ENCODE measurements at regions not wholly inside any gene's neighbourhood (a gene's known extent, or its start where the extent isn't known, plus 50 kb on each side); places are given as distances from the start of the nearest gene placed in this dataset.

GRCh38 chr7:69130396-69130795 is 467.9 kb upstream of the AUTS2 start:
- no peak for DNase-seq (ENCODE audit: low read depth in 3 of 3)

GRCh38 chr7:69134316-69134715 is 464.0 kb upstream of the AUTS2 start:
- DNase-seq (ENCODE audit: low read depth in 3 of 3) = no peak

- no peak for DNase-seq (ENCODE audit: low read depth in 3 of 3)
These were observed 450.6 kb upstream of the AUTS2 start for GRCh38 chr7:69147631-69148030.

DNA sequence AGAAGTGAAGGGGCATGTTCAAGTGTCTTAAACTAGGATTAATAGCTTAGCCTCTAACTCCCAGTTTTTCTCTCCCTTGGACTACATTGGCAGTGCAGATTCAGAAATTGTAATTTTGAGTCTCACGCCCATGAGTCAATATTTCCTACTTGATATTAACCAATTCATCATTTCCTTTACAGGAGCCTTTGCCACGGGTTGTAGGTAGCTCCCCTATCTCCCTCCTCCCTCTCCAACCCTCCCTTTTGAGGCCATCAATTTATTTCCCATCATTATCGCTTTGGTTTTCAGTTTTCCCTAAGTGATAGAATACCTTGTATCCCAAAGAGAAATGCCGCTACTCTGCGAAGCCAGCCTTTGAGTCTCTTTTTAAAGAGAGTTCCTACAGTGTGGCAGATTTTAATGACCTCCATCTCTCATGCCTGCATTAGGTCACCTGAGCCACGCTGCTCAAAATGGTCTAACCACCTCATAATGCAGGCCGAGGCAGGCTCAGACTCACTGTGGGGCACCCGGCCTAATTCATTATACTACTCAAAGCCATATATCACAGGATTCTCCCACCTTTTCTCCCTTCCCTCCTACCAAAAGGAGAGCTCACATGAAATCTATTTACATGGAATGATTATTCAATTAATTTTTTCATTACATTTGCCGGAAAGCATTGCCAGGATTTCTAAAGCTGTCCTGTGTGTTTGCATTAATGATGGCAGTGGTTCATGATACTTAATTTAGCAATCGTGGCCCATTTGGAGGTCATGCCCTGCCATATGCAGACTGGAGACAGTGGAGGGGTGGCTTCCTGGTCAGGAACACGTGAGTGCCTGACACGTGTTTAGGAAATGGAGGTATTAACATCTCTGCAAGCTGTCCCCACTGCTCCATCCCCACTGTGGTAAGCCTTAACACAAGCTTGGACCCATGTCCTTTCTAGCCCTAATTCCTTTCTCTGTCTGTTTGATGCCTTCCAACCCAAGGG is 448.2 kb upstream of the AUTS2 start:
- DNase-seq (ENCODE audit: low read depth in 3 of 3) = no peak

DNA sequence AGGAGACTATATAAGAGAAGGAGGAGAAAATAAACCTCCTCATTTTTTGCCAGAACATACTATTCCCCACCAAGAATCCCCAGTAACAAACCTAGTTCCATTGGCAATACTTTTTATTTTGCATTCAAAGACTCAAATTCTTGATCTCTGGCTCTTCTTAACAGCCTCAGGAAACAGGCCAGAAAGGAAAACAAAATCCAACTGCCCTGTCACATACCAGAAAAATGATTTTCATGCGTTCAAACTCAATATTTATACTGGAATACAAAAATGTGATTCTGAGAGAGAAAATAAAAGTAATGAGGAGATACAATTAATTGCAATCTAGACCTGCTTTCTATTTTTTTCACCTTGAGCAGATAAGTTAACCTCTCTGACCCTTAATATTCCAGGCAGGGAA is 435.9 kb upstream of the AUTS2 start:
- no peak for DNase-seq (ENCODE audit: low read depth in 3 of 3)

GRCh38 chr7:69162931-69163670 is 435.2 kb upstream of the AUTS2 start:
- DNase-seq (ENCODE audit: low read depth in 3 of 3) = no peak

DNA sequence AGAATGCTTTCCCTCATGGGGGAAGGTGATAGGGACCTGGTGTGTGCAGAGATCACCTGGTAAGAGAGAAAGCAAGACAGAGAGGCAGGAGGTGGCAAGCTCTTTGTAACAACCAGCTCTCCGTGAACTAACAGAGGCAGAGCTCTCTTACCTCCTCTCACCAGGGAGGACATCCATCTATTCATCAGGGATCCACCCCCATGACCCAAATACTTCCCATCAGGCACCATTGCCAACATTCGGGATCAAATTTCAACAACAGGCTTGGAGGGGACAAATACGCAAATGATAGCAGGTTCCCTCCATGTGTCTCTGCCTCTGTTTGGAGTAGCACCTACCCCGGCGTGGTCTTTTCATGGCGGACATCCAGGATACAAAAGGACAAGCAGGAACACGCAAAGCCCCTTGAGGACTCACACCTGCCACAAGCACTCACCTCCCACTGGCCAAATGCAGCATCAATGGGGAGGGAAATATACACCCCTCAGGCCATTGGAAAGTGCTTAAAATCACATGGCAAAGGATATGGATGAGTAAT is 431.2 kb upstream of the AUTS2 start:
- DNase-seq (ENCODE audit: low read depth in 3 of 3) = no peak

GRCh38 chr7:69169386-69169785 is 428.9 kb upstream of the AUTS2 start:
- no peak for DNase-seq (ENCODE audit: low read depth in 3 of 3)

DNA sequence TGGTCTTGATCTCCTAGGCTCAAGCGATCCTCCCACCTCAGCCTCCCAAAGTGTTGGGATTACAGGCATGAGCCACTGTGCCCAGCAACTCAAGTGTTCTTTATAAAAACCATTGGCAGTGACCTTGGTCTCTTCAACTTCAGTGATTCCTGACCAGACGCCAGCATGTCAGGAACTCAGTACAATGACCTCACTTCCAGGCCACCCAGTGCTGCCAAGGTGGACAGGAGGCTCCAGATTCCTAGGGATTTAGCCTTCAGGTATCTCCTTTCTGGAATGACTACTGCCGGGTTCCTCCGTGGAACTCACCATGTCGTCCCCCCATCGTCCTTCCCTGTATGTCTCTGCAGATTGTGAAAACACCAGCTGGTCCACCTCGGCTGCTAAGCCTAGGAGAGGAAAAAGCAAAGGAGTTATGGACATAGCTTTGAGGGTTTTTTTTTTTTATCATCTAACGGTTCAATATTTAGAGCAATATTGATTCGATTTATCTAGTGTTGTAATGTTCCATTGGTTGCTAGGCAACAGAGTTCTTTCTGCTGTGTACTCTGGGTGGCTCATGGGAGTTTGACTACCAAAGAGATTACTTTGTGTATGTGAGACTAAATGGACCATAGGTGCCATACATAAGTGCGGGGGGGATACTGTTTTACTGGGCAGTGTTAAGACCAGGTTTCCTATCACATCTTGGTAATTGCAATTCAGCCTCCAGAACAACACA is 425.8 kb upstream of the AUTS2 start:
- DNase-seq (ENCODE audit: low read depth in 3 of 3) = no peak

GRCh38 chr7:69173341-69173740 is 424.9 kb upstream of the AUTS2 start:
- DNase-seq (ENCODE audit: low read depth in 3 of 3) = no peak

DNA sequence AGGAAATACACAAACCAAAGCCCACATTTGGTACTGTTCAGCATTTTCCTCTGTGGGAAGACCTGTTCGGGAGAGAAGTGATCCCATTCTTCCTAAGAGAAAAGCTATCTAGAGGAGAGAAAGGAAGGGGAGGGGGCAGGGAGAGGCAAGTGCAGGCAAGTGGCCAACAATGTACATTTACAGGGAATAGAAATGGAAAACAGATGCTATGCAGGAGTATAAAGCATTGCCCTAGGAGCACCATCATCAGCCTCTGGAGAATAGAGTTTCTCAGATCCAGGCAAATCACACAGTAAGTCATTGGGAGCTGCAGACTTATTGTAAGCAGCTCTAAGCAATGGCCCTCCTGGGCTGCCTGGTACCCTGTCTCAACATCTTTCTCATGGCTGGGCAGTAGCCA is 424.4 kb upstream of the AUTS2 start:
- DNase-seq (ENCODE audit: low read depth in 3 of 3) = no peak

DNA sequence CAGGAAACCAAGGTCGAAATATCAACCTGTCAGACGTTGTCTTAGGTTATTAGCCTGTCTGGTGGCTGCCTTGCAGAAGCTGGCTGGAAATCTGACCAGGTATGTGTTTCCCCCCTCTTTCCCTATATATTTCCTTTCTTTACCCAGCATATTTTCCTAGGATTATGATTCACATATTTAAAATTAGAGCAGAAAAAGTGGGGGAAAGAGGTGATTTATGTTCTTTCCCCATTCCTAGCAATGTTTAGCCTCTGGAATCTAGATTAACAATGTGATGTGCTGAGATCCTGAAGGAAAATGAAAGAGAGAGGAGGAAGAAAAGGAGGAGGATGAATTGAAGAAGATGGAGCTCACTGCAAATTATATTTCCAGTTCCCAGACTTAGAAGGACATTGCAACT is 421.4 kb upstream of the AUTS2 start:
- DNase-seq (ENCODE audit: low read depth in 3 of 3) = no peak

GRCh38 chr7:69177461-69177861 is 420.8 kb upstream of the AUTS2 start:
- DNase-seq (ENCODE audit: low read depth in 3 of 3) = no peak

DNA sequence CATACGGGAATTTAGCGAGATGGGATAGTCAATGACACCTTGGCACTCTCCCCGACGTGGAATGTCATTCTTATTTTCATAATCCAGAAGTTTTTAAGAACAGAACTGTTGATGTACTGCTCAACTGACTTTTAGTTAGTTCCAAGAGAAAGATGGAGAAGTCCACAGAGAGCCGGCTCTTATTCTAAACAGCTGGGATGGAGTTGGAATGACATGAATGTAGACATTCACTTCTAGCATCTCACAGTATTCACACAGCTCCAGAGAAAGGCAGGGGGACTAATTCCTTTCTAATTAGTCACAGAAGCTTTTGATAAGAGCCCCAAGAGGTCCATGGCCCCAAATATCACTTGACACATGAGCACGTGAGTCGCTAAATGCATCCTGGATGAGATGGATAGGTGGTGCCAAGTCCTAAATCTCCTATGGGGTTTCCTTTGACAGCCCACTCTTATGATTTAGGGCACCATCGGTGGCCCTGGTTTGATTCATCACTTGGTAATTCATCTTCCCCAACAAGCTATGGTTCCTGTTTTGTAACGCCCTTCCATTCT is 420.3 kb upstream of the AUTS2 start:
- DNase-seq (ENCODE audit: low read depth in 3 of 3) = no peak

DNA sequence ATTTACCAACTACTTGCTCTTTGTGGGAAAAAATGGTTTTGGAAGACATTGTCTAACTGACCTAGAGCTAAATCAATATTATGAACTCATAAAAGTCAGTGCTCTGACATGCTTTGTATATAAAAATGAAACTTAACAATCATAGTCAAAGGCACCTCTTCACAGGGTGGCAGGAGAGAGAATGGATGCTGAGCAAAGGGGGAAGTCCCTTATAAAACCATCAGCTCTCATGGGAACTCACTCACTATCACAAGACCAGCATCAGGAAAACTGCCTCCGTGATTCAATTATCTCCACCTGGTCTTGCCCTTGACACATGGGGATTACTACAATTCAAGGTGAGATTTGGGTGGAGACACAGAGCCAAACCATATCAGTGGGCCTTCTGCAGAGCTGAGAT is 417.6 kb upstream of the AUTS2 start:
- no peak for DNase-seq (ENCODE audit: low read depth in 3 of 3)

DNA sequence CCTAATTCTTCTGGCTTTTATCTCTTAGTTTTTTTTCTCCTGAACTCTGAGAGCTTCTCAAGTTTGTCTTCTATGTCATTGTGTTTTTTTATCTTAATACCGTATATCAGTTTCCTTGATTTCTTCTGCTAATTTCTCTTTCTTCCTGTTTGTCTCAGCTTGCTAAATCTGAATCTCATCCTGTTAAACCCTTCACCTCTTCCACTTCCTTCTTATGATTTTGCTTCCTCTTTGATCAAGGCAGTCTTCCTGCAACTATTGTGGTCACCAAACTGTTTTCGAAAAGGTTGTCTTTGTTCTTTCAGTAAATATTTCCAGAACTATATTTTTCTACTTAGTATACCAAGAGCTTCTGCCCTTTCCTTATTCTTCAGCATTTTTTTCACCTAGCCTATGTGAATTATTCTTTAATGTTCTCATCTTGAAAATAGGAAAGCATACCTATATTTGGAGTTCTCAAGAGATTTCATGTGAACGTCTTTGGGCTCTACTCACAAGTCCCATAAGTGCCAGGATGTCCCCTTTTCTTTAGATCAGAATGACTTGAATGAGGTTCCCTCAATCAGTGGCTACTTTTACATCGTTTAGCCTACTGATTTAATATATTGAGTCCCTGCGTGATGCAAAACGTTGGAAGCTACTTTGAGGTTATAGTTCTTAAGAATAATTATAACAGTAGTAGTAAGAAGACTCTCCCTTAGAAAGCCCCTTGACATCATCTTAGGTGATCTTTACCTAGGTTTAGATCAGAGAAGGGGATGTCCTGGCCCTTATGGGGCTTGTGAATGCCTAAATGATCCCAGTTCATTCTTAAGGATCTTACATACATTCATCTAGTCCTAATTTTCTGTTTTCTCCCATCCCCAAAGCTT is 415.4 kb upstream of the AUTS2 start:
- no peak for DNase-seq (ENCODE audit: low read depth in 3 of 3)

DNA sequence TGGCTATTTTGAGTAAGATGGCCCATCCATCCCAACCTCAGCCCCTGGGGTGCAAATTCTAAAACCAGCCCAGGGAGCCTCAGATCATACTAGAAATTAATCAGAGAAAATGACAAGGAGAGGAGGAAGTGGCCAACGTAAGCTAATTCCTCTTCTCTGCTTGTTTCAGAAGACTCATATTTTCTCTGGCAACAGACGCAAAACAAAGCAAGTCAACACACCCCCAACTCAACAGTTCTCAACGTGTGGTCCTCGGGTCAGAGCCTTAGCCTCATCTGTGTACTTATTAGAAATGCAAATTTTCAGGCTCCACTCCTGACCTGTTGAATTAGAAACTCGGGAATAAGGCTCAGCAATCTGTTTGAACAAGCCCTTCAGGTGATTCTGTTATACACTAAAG is 413.9 kb upstream of the AUTS2 start:
- DNase-seq (ENCODE audit: low read depth in 3 of 3) = no peak

- DNase-seq (ENCODE audit: low read depth in 3 of 3) = no peak
These were observed 413.1 kb upstream of the AUTS2 start for GRCh38 chr7:69185170-69185569.

DNA sequence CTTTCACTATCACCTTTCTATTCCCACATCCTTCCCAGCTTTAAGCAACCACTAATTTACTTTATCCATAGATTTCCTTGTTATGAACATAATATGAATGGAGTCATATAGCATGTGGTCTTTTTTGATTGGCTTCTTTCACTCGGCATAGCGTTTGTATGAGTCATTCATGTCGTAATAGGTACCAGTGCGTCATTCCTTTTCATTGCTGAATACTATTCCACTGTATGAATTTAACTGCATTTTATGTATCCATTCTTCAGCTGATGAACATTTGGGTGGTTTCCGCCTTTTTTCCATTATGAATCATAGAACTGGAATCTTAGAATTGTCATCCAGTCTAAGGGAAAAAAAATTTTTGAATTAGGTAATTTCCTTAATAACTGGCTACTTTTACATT is 411.3 kb upstream of the AUTS2 start:
- no peak for DNase-seq (ENCODE audit: low read depth in 3 of 3)

GRCh38 chr7:69187824-69188333 is 410.4 kb upstream of the AUTS2 start:
- no peak for DNase-seq (ENCODE audit: low read depth in 3 of 3)

DNA sequence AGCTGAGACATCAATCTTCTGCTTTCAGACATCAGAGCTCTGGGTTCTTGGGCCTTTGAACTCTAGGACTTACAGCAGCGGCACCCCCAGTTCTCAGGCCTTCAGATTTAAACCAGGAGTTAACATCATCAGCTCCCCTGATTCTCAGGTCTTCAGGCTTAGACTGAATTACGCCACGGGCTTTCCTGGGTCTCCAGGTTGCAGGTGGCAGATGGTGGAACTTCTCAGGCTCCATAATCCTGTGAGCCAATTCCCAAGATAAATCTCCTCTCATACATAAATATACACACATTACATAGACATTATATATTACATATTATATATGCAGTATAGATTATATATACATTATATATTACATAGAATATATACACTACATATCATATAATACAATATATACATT is 408.9 kb upstream of the AUTS2 start:
- DNase-seq (ENCODE audit: low read depth in 3 of 3) = no peak

Data from stimulated activated CD4-positive, alpha-beta T cell treated with anti-CD3 and anti-CD28 coated beads, TNF-alpha, amount 100 ng/mL, for 24 hours (primary cell).